Stomach smooth muscle (tissue), 2 donors: ENCODE measurements at regions not wholly inside any gene's neighbourhood (a gene's known extent, or its start where the extent isn't known, plus 50 kb on each side); places are given as distances from the start of the nearest gene placed in this dataset.

Experiments
- H3K27ac ChIP-seq: one replicate; pipeline ENCODE4 v1.7.0; 2013; ENCODE audit warnings: mild to moderate bottlenecking, low read length, inconsistent platforms
- H3K27me3 ChIP-seq, 2 donors: one replicate each; pipeline ENCODE4 v1.7.0; 2013; ENCODE audit warnings: low read length in 2 of 2; ENCODE audit not compliant: insufficient read depth in 2 of 2, control insufficient read depth in 1 of 2
- H3K36me3 ChIP-seq, 2 donors: one replicate each; pipeline ENCODE4 v1.7.0; 2013; ENCODE audit warnings: low read length in 2 of 2; ENCODE audit not compliant: control insufficient read depth in 2 of 2, insufficient read depth in 2 of 2
- H3K4me1 ChIP-seq: one replicate; pipeline ENCODE4 v1.7.0; 2013; ENCODE audit warnings: low read length; ENCODE audit not compliant: control insufficient read depth, insufficient read depth
- H3K4me3 ChIP-seq, 2 donors: one replicate each; pipeline ENCODE4 v1.7.0; 2013; ENCODE audit warnings: low read length in 2 of 2
- H3K9ac ChIP-seq, 2 donors: one replicate each; pipeline ENCODE4 v1.7.0; 2013; ENCODE audit warnings: low read length in 2 of 2, mild to moderate bottlenecking in 1 of 2
- H3K9me3 ChIP-seq, 2 donors: one replicate each; pipeline ENCODE4 v1.7.0; 2013; ENCODE audit warnings: low read length in 2 of 2; ENCODE audit not compliant: control insufficient read depth in 2 of 2
- donor health status: healthy.
- donor health status: Pancreatic carcinoma.

DNA sequence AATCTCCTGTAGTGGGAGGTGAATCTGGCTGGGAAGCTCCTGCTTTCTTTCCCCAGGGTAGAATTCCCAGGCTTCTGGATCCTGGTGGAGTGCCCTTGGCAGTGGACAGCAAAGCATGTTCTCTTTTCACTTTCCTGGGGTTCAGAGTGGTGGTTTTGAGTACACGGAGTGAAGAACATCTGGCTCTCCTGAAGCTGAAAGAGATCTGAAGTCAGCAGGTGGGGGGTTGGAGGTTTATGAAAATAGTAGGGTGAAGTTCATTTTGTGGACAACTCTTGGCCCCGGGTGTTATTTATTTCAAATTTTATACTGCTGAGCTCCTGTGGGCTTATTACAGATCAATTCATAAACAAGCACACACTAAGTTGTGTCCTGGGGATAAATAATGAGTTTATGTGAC lies 497.3 kb downstream of the KLF5 start:
- peaks cover 0 to 3% of the 10 kb centered on the region in 2 donors for H3K9me3 ChIP-seq
- H3K36me3 ChIP-seq = no peaks in the 10 kb centered on the region
- H3K27me3 ChIP-seq = no peaks in the 10 kb centered on the region
- no peak overlapping the region for H3K4me3 ChIP-seq
- no peaks in the 10 kb centered on the region for H3K4me1 ChIP-seq
- no peak overlapping the region for H3K9ac ChIP-seq
- H3K27ac ChIP-seq = no peak overlapping the region

DNA sequence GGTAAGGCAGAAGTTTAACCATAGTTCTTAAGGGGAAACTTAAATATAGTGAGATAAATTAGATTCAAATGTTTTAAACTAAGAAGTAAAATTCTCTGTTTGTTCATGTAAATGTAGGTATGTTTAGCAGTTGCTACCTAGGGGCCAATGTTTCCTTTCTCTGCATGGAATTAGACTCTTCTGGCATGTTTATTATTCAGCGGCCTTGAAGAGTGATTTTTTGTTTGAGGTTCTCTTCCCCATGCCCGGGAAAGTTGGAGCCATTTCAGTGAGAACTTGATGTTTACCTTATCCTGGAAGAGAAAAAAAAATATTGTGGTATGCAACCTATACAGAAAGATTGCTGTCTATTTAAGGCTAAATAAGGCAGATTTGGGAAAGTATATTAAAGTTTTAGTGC lies 492.9 kb downstream of the KLF5 start:
- Histone ChIP-seq H3K4me3 (no peak overlapping the region), H3K9me3 (peaks cover 0 to 3% of the 10 kb centered on the region in 2 donors), H3K36me3 (no peaks in the 10 kb centered on the region), H3K27ac (no peak overlapping the region), H3K4me1 (no peaks in the 10 kb centered on the region), H3K27me3 (no peaks in the 10 kb centered on the region), H3K9ac (no peak overlapping the region)

DNA sequence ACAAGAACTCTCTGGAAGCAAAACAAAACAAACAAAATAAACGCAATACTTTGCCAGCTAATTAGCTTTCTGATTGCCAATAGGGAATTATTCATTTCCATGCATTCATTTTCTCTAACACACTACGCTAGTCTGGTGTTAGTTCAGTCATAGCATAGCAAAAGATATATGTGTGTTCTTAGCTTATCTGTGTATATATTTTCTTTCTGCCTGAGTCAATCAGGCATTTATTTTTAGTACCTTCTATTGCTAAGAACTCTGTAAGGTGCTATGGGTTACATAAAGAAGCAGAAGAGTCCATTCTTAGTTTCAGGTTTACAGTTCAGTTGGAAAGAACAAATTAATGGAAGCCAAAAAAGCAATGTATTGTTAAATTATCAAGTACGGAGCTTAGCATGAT lies 490.9 kb downstream of the KLF5 start:
- no peaks in the 10 kb centered on the region for H3K36me3 ChIP-seq
- H3K9ac ChIP-seq = no peak overlapping the region
- no peaks in the 10 kb centered on the region for H3K27me3 ChIP-seq
- H3K4me3 ChIP-seq = no peak overlapping the region
- no peak overlapping the region for H3K27ac ChIP-seq
- H3K4me1 ChIP-seq = no peaks in the 10 kb centered on the region
- peaks cover 0 to 3% of the 10 kb centered on the region in 2 donors for H3K9me3 ChIP-seq

DNA sequence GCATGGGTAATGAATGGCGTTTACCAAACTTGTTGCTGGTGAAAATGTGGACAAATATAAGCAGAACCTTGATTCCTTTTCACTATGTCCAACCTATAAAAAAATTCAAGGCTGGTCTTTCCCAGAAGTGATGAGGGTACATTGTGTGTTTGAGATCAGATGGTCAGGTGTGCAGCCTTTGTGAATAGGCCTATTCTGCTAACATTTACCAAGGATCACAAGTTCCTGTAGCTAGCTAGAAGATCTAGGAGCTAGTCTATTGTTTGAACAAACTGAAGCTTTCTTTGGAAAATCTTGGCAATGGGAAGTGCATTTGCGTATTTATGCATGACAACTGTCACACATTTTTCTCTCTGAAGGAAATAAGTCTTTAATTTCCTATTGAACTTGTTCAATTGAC lies 489.6 kb downstream of the KLF5 start:
- no peaks in the 10 kb centered on the region for H3K27me3 ChIP-seq
- H3K36me3 ChIP-seq = no peaks in the 10 kb centered on the region
- H3K4me3 ChIP-seq = no peak overlapping the region
- H3K9me3 ChIP-seq = peaks cover 0 to 2% of the 10 kb centered on the region in 2 donors
- no peak overlapping the region for H3K9ac ChIP-seq
- no peak overlapping the region for H3K27ac ChIP-seq
- no peaks in the 10 kb centered on the region for H3K4me1 ChIP-seq

DNA sequence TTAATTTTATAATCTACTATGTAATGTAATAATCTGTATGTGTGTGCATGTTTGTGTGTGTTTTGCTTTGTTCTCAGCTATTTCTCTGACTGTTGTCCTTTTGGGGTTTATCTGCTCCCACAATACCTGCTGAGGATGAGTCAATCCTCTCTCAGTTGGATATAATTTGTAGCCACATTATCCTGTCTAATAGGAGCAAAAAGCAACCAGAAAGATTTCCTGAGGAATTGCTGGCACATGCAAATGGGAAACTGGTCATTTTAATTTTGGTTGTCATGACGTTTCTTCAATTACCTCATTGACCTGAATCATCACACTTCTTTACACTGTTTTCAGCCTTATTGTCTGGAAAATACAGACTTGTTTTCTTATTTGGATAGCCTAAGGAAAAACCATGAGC lies 488.4 kb downstream of the KLF5 start:
- Histone ChIP-seq H3K9me3 (no peaks in the 10 kb centered on the region), H3K27me3 (no peaks in the 10 kb centered on the region), H3K27ac (no peak overlapping the region), H3K9ac (no peak overlapping the region), H3K36me3 (no peaks in the 10 kb centered on the region), H3K4me1 (no peaks in the 10 kb centered on the region), H3K4me3 (no peak overlapping the region)

DNA sequence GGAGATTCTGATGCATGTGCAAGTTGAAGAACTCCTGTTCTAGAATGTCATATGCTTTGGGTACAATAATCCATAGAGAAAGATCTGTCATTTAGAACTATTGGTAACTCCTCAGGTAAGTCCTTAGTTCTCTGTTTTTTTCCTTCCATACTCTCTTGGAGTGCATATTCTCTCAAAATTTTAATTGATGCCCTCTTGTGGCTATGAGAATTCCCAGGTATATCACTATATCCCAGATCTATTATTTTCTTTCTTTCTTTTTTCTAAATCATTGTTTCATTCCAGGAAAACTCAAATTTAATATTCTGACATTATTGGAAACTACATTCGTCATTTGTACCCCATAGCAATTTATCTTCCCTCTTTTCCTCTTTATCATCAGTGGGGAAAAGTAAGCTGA lies 485.4 kb downstream of the KLF5 start:
- Histone ChIP-seq H3K4me3 (no peak overlapping the region), H3K27me3 (no peaks in the 10 kb centered on the region), H3K27ac (no peak overlapping the region), H3K36me3 (no peaks in the 10 kb centered on the region), H3K9ac (no peak overlapping the region), H3K9me3 (no peaks in the 10 kb centered on the region), H3K4me1 (no peaks in the 10 kb centered on the region)

DNA sequence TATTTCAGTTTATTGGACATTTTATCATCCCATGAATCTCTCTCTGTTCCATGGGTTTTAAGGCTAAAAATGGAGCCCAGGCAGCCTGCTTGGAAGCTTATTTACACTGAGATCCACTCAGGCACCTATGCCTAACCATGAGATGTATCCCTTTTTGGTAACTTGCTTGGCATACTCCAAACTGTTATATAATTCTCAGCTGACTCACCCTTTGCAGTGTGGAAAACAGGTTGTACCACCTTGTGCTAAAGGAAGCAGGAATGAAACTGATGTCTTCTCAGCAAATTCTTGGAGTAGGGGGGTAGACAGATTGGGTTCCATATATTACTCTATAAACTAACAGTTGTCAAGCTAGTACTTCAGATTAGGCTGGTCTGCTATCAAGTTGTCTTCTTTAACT lies 483.6 kb downstream of the KLF5 start:
- H3K27me3 ChIP-seq = no peaks in the 10 kb centered on the region
- no peak overlapping the region for H3K27ac ChIP-seq
- H3K9ac ChIP-seq = no peak overlapping the region
- H3K4me1 ChIP-seq = no peaks in the 10 kb centered on the region
- H3K36me3 ChIP-seq = no peaks in the 10 kb centered on the region
- H3K9me3 ChIP-seq = no peaks in the 10 kb centered on the region
- H3K4me3 ChIP-seq = no peak overlapping the region

DNA sequence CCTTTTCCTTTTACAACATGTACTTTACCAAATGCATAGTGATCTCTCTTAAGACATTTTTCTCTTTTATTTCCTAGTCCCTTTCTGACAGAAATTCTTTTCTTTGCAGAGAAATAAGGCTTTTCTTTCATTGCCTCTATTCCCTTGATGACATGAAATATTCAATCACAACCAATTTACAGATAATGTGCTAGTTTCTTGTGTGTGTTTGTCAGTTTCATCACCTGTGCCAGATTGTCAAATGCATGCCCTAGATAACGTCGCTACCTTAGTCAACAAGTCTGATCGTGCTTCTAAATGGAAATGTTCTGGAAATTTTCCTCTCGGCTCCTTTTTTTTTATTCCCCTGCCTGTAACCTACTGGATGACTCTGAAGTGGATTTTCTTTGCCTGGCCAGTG lies 478.1 kb downstream of the KLF5 start:
- no peaks in the 10 kb centered on the region for H3K4me1 ChIP-seq
- no peak overlapping the region for H3K9ac ChIP-seq
- no peaks in the 10 kb centered on the region for H3K9me3 ChIP-seq
- H3K27ac ChIP-seq = no peak overlapping the region
- H3K27me3 ChIP-seq = no peaks in the 10 kb centered on the region
- no peak overlapping the region for H3K4me3 ChIP-seq
- H3K36me3 ChIP-seq = no peaks in the 10 kb centered on the region

DNA sequence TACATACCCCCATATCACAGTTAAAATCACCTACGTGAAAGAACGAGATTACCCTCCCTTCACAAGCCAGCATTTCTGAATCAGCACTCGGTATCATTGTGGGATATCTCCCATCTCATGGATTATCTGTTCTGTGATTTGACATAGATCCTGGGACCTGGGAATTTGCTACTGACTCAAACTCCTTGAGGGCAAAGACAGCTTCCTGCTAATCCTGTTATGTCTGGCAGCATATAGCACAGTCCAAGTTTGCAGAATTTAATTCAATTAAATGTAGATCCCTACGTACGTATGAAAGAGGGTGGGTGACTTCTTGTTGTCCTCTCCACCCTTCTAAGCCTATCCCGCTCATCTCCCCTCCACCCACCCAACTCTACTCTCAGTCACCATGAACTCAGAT lies 476.5 kb downstream of the KLF5 start:
- Histone ChIP-seq H3K9ac (no peak overlapping the region), H3K27ac (no peak overlapping the region), H3K4me1 (no peaks in the 10 kb centered on the region), H3K9me3 (no peaks in the 10 kb centered on the region), H3K36me3 (no peaks in the 10 kb centered on the region), H3K4me3 (no peak overlapping the region), H3K27me3 (no peaks in the 10 kb centered on the region)

DNA sequence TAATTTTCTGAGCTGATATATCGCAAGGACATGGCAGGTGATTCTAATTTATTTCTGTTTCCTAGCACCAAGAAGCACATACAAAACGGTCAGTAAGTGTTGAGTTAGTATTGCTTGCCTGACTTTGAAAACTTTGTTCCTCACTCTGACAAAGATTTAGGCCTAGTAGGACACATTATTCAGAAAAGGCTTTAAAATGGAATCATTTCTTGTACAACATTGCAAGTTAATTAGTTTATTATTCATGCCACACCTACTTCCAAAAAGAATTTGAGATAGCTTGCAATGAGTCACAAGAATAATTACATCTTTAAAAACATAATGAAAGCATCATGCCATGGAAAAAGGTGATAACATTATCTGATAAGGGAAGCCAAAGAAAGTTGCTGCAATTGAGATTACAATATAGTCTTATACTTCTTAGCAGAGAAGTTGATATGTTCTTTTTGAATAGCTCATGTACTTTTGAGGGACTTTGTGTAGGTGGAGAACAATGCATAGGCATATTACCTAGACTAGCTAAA lies 474.2 kb downstream of the KLF5 start:
- Histone ChIP-seq H3K27ac (no peak overlapping the region), H3K27me3 (no peaks in the 10 kb centered on the region), H3K36me3 (no peaks in the 10 kb centered on the region), H3K4me1 (no peaks in the 10 kb centered on the region), H3K9ac (no peak overlapping the region), H3K4me3 (no peak overlapping the region), H3K9me3 (no peaks in the 10 kb centered on the region)

DNA sequence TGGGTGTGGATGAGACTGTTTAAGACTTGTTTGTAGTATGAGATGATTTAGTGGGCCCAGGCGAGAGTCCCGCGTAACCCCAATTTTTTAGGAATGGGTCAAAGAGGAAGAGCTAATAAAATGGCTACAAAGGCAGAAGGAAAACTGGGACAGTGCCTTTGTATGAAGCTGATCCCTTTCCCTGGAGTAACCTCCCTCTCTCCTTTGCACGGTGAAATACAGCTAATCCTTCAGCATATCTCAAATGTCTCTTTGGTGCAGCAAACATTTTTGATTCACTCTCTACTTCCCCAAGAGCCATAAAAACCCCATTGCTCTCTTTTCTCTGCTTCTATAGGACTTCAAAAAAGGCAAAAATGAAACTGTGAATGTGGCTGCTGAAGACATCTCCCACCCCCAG lies 473.8 kb downstream of the KLF5 start:
- no peaks in the 10 kb centered on the region for H3K4me1 ChIP-seq
- H3K27ac ChIP-seq = no peak overlapping the region
- H3K36me3 ChIP-seq = no peaks in the 10 kb centered on the region
- H3K9ac ChIP-seq = no peak overlapping the region
- H3K27me3 ChIP-seq = no peaks in the 10 kb centered on the region
- no peak overlapping the region for H3K4me3 ChIP-seq
- H3K9me3 ChIP-seq = no peaks in the 10 kb centered on the region
